Left lung (tissue), 4 donors: ENCODE measurements at regions not wholly inside any gene's neighbourhood (a gene's known extent, or its start where the extent isn't known, plus 50 kb on each side); places are given as distances from the start of the nearest gene placed in this dataset.
"Not testable (repeated sequence)": the region's sequence is repeated elsewhere in the genome, so short reads cannot be mapped to it uniquely, and the experiment has no call there.

Experiments
- ATAC-seq: fragments of 200-7000 bp; cut with Tn5 transposase; one replicate; pipeline ENCODE4 v1.9.1; 2020; ENCODE audit warnings: moderate library complexity
- DNase-seq, 4 donors: peaks; one replicate each; pipeline ENCODE4 v3.0.0-alpha.2; 2013 to 2020
- H3K27ac ChIP-seq, 2 donors: fragments of 200-600 bp; sonication (generic) in 1 of 2; one replicate each; pipeline versions ENCODE4 v1.5.0 to v1.8.0; 2020 to 2021
- H3K27me3 ChIP-seq, 2 donors: fragments of 200-600 bp; sonication (generic) in 1 of 2; one replicate each; pipeline versions ENCODE4 v1.5.0 to v1.8.0; 2020 to 2021
- H3K36me3 ChIP-seq, 2 donors: fragments of 200-600 bp; sonication (generic) in 1 of 2; one replicate each; pipeline versions ENCODE4 v1.5.0 to v1.8.0; 2020 to 2021
- H3K4me1 ChIP-seq, 2 donors: fragments of 200-600 bp; one replicate each; pipeline ENCODE4 v1.8.0; 2021
- H3K4me3 ChIP-seq, 2 donors: fragments of 200-600 bp; sonication (generic) in 1 of 2; one replicate each; pipeline versions ENCODE4 v1.5.0 to v1.8.0; 2020 to 2021; ENCODE audit warnings: mild to moderate bottlenecking in 1 of 2
- H3K9me3 ChIP-seq, 2 donors: fragments of 200-600 bp; sonication (generic) in 1 of 2; one replicate each; pipeline versions ENCODE4 v1.5.0 to v1.8.0; 2020 to 2021
- intact Hi-C, 2 donors: fragments of 100-400 bp; cut with DNase I; formaldehyde crosslinking; loops; one replicate each; pipeline versions ENCODE4 v1.11.2 to v1.14.2; 2022
- donor health status: DM: no; HTN: yes; CAD: no.
- donor health status: DM: no; HTN: no; CAD: no.

GRCh38 chr22:12279512-12280474, 3248.2 kb upstream of the OR11H1 start:
- H3K27me3 ChIP-seq, H3K9me3 ChIP-seq, H3K4me3 ChIP-seq, H3K36me3 ChIP-seq, H3K4me1 ChIP-seq, intact Hi-C loops, ATAC-seq, H3K27ac ChIP-seq: not testable (repeated sequence)
- peak in 1 of 4 donors; percentile 78 for DNase-seq

GRCh38 chr22:12284690-12285089, 3243.3 kb upstream of the OR11H1 start:
- DNase-seq, H3K9me3 ChIP-seq, H3K4me3 ChIP-seq, H3K27ac ChIP-seq, ATAC-seq, H3K27me3 ChIP-seq, H3K36me3 ChIP-seq, intact Hi-C loops, H3K4me1 ChIP-seq: not testable (repeated sequence)

GRCh38 chr22:12297351-12297750, 3230.6 kb upstream of the OR11H1 start:
- H3K4me3 ChIP-seq, intact Hi-C loops, ATAC-seq, H3K27me3 ChIP-seq, H3K9me3 ChIP-seq, H3K4me1 ChIP-seq, H3K36me3 ChIP-seq, H3K27ac ChIP-seq: not testable (repeated sequence)
- DNase-seq, result peak in 1 of 4 donors; percentile 81
